Epithelial cell of proximal tubule (primary cell): ENCODE measurements at regions not wholly inside any gene's neighbourhood (a gene's known extent, or its start where the extent isn't known, plus 50 kb on each side); places are given as distances from the start of the nearest gene placed in this dataset.
A peak's percentile ranks its signal among the peaks of the same experiment; 100 is the strongest.
"Not testable (repeated sequence)": the region's sequence is repeated elsewhere in the genome, so short reads cannot be mapped to it uniquely, and the experiment has no call there.

Experiments
- DNase-seq: peaks from one replicate; pipeline ENCODE4 v3.0.0-alpha.2; 2011; ENCODE audit warnings: low read depth
- H3K4me3 ChIP-seq: 2 replicates; pipeline ENCODE4 v1.5.1; 2011; ENCODE audit warnings: low read depth, mild to moderate bottlenecking, low read length
- TF ChIP-seq, protein P1 (sequence below): conservative IDR thresholded peaks from 2 replicates; pipeline ENCODE4 v1.5.1; 2012; ENCODE audit warnings: low read depth, mild to moderate bottlenecking, low read length

DNA sequence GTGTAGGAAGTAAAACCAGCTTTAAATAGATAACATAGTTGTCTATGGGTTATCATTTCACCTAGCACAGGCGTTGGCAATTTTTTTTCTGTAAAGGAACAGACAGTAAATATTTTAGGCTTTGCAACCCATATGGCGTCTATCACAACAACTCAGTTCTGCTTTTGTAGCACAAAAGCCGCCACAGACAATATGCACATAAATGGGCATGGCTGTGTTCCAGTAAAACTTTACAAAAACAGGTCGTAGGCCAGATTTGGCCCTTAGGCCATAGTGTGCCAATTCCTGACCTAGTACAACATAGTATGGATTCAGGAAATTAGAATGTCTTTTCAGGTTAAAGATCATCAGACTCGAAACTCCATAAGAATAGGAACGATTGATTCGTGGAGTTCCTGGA is 265.3 kb upstream of the GK2 start:
- no peak for DNase-seq
- TF ChIP-seq, protein P1, sequence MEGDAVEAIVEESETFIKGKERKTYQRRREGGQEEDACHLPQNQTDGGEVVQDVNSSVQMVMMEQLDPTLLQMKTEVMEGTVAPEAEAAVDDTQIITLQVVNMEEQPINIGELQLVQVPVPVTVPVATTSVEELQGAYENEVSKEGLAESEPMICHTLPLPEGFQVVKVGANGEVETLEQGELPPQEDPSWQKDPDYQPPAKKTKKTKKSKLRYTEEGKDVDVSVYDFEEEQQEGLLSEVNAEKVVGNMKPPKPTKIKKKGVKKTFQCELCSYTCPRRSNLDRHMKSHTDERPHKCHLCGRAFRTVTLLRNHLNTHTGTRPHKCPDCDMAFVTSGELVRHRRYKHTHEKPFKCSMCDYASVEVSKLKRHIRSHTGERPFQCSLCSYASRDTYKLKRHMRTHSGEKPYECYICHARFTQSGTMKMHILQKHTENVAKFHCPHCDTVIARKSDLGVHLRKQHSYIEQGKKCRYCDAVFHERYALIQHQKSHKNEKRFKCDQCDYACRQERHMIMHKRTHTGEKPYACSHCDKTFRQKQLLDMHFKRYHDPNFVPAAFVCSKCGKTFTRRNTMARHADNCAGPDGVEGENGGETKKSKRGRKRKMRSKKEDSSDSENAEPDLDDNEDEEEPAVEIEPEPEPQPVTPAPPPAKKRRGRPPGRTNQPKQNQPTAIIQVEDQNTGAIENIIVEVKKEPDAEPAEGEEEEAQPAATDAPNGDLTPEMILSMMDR: no peak
- no peak overlapping the region for H3K4me3 ChIP-seq

DNA sequence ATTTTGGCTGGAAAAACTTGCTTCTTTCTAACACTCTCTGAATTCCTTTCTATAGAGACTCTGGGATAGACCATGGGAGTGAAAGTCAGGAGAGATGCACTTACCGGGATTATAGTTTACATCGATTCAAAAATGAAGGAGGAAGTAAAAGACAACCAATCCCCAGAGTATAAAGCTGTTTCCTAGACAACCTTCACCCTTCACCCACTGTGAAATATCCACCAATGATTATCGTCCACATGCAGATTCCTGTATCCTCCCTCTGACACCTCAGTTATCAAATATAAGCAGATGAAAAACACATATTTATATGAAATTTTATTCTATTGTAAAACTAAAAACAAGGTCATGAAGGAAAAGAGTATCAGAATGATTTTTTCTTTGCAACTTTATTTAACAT is 258.8 kb upstream of the GK2 start:
- TF ChIP-seq, protein P1: no peak
- DNase-seq: no peak
- no peak overlapping the region for H3K4me3 ChIP-seq

DNA sequence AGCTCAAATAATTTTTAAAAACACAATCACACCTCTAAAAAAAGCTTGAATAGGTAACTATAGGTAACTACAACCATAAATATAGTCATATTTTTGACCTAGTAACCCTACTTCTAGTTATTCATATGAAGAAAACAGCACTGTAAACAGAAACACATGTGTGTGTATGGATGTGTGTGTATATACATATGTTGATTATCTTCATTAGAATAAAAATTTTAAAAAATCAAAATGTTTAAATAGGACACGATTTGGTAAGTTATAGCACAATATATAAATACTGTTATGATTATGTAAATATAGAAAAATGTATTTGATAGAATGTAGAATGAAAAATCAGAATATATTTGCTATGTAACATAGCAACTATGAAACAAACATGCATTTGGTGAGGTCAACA is 258.1 kb upstream of the GK2 start:
- H3K4me3 ChIP-seq: no peak overlapping the region
- DNase-seq: no peak
- TF ChIP-seq, protein P1: no peak

DNA sequence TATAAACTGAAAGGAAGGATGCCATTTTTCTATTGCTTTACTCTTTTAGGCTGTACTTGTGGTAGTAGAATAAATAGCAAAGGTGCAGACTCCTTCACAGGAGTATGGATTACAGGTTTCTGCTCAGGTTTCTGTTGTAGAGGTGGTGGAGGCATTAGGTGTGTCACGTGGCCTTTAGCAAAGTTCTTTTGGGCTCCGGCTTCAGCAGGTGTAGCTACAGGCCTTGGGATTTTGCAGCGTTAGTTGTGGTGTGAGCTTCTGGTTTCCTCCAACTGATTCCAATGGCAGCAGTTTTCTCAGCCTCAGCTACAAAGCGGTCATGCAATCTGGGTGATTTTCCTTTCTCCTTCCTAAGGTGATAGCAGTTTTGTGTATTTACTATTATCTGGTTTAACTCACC is 255.8 kb upstream of the GK2 start:
- DNase-seq: no peak
- TF ChIP-seq, protein P1: no peak
- H3K4me3 ChIP-seq: no peak overlapping the region

DNA sequence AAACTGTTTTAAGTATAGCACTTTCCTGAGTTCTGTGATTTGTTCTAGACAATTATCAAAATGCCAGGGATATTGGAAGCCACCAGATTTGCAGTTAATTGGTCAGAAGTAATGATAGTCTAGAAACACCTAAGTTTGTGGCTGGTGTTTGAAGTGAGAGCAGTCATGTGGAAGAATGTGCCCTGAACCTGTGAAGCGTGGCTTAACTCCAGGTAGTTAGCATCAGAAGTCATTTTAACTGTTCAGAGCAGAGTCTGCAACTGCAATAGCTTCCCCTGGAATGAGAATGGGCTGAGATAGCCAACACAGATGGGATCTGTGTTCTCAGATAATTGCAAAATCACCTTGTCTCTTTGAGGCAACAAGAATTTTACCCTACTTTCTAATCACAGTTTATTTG is 255.1 kb upstream of the GK2 start:
- H3K4me3 ChIP-seq: no peak overlapping the region
- TF ChIP-seq, protein P1: no peak
- DNase-seq: no peak

DNA sequence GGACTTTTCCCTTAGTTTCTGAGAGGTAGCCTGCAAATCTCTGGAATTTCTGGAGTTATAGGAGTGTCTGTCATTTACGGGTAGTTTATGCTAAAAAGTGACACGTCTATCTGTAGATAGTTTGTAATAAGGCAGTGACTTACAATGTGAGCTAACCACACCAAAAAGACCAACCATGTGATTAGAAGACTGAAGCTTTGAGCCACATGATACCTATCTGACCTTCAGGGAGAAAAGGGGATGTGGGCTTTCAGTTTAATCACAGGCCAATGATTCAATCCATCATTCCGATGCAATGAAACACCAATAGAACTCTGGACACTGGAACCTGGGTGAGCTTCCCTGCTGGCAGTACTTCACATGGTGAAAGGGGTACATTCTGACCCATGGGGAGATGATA is 254.6 kb upstream of the GK2 start:
- TF ChIP-seq, protein P1: no peak
- H3K4me3 ChIP-seq: no peak overlapping the region
- peak; percentile 16 for DNase-seq

DNA sequence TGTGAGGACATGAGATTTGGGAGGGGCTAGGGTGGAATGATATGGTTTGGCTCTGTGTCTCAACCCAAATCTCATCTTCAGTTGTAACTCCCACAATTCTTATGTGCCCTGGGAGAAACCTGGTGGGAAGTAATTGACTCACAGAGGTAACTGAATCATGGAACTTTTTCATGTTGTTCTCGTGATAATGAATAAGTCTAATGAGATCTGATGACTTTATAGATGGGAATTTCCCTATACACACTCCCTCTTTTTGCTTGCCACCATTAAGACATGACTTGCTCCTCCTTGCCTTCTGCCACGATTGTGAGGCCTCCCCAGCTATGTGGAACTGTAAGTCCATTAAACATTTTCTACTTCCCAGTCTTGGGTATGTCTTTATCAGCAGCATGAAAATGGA is 253.2 kb upstream of the GK2 start:
- DNase-seq: no peak
- TF ChIP-seq, protein P1: no peak
- H3K4me3 ChIP-seq: no peak overlapping the region

DNA sequence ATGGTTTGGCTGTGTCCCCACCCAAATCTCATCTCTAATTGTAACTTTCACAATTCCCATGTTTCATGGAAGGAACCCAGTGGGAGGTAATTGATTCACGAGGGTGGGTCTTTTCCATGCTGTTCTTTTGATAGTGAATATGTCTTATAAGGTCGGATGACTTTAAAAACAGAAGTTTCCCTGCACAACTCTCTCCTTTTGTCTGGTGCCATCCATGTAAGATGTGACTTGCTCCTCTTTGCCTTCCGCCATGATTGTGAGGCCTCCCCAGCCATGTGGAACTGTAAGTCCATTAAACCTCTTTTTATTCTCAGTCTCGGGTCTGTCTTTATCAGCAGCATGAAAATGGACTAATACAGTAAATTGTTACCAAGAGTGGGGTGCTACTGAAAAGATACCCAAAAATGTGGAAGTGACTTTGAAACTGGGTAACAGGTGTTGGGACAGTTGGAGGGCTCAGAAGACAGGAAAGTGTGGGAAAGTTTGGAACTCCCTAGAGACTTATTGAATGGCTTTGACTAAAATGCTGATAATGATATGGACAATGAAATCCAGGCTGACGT is 251.4 kb upstream of the GK2 start:
- DNase-seq: not testable (repeated sequence)

More for the DNA sequence above, 251.4 kb upstream of the GK2 start:
- not testable (repeated sequence) for H3K4me3 ChIP-seq
